ENCODE measurements at regions not wholly inside any gene's neighbourhood (a gene's known extent, or its start where the extent isn't known, plus 50 kb on each side); places are given as distances from the start of the nearest gene placed in this dataset.
A peak's percentile ranks its signal among the peaks of the same experiment; 100 is the strongest.
"Not testable (repeated sequence)": the region's sequence is repeated elsewhere in the genome, so short reads cannot be mapped to it uniquely, and the experiment has no call there.

- no peaks in the 10 kb centered on the region for H3K4me1 ChIP-seq (ENCODE audit: control insufficient read depth, insufficient read depth, low read length)
- ATAC-seq (no peak), DNase-seq (no peak)
- H3K27ac ChIP-seq (ENCODE audit: low read length): no peak overlapping the region
- no peaks in the 10 kb centered on the region for H3K27me3 ChIP-seq (ENCODE audit: control insufficient read depth, insufficient read depth)
- no peaks in the 10 kb centered on the region for H3K9me3 ChIP-seq (ENCODE audit: control insufficient read depth, low read length)
- WGBS: 91% methylated on average over 5 of the region's 5 CpGs
- intact Hi-C loops (cut with DNase I): no loop called here
- no peak overlapping the region for H3K4me3 ChIP-seq (ENCODE audit: low read length)
Observed at GRCh38 chr16:66085651-66086050, 280.8 kb upstream of the CDH5 start.

GRCh38 chr16:66084731-66085130 lies 281.8 kb upstream of the CDH5 start:
- H3K9me3 ChIP-seq (ENCODE audit: control insufficient read depth, low read length); H3K27me3 ChIP-seq (ENCODE audit: control insufficient read depth, insufficient read depth); H3K4me1 ChIP-seq (ENCODE audit: control insufficient read depth, insufficient read depth, low read length); DNase-seq; H3K27ac ChIP-seq (ENCODE audit: low read length); intact Hi-C loops (cut with DNase I); H3K4me3 ChIP-seq (ENCODE audit: low read length); ATAC-seq: not testable (repeated sequence)
- 97% methylated on average over 2 of the region's 2 CpGs for WGBS

- H3K4me1 ChIP-seq (ENCODE audit: control insufficient read depth, insufficient read depth, low read length): no peaks in the 10 kb centered on the region
- no peak for ATAC-seq
- no peaks in the 10 kb centered on the region for H3K27me3 ChIP-seq (ENCODE audit: control insufficient read depth, insufficient read depth)
- H3K27ac ChIP-seq (ENCODE audit: low read length): no peak overlapping the region
- no peak for DNase-seq
- no peaks in the 10 kb centered on the region for H3K9me3 ChIP-seq (ENCODE audit: control insufficient read depth, low read length)
- 46% methylated on average over 1 of the region's 1 CpG for WGBS
- intact Hi-C loops (cut with DNase I): no loop called here
- H3K4me3 ChIP-seq (ENCODE audit: low read length): no peak overlapping the region
Observed at GRCh38 chr16:66084306-66084705, 282.2 kb upstream of the CDH5 start.

- WGBS: 96% methylated on average over 1 of the region's 1 CpG
- Histone ChIP-seq H3K4me3 (ENCODE audit: low read length) (no peak overlapping the region), H3K9me3 (ENCODE audit: control insufficient read depth, low read length) (no peaks in the 10 kb centered on the region), H3K4me1 (ENCODE audit: control insufficient read depth, insufficient read depth, low read length) (no peaks in the 10 kb centered on the region), H3K27me3 (ENCODE audit: control insufficient read depth, insufficient read depth) (no peaks in the 10 kb centered on the region), H3K27ac (ENCODE audit: low read length) (no peak overlapping the region)
- DNase-seq: no peak
- intact Hi-C loops (cut with DNase I): no loop called here
- no peak for ATAC-seq
Observed at GRCh38 chr16:66083171-66083570, 283.3 kb upstream of the CDH5 start.

- 47% methylated on average over 2 of the region's 2 CpGs for WGBS
- Histone ChIP-seq H3K9me3 (ENCODE audit: control insufficient read depth, low read length) (no peaks in the 10 kb centered on the region), H3K27me3 (ENCODE audit: control insufficient read depth, insufficient read depth) (no peaks in the 10 kb centered on the region), H3K4me1 (ENCODE audit: control insufficient read depth, insufficient read depth, low read length) (no peaks in the 10 kb centered on the region), H3K27ac (ENCODE audit: low read length) (no peak overlapping the region), H3K4me3 (ENCODE audit: low read length) (no peak overlapping the region)
- DNase-seq (no peak), ATAC-seq (no peak)
- intact Hi-C loops (cut with DNase I): no loop called here
Observed at GRCh38 chr16:66082424-66082823, 284.1 kb upstream of the CDH5 start.

GRCh38 chr16:66081775-66082366 lies 284.6 kb upstream of the CDH5 start:
- ATAC-seq (no peak), DNase-seq (no peak)
- Histone ChIP-seq H3K4me1 (ENCODE audit: control insufficient read depth, insufficient read depth, low read length) (no peaks in the 10 kb centered on the region), H3K27ac (ENCODE audit: low read length) (no peak overlapping the region), H3K4me3 (ENCODE audit: low read length) (no peak overlapping the region), H3K9me3 (ENCODE audit: control insufficient read depth, low read length) (no peaks in the 10 kb centered on the region), H3K27me3 (ENCODE audit: control insufficient read depth, insufficient read depth) (no peaks in the 10 kb centered on the region)
- 84% methylated on average over 5 of the region's 5 CpGs for WGBS
- intact Hi-C loops (cut with DNase I): no loop called here

- Histone ChIP-seq H3K4me3 (ENCODE audit: low read length) (no peak overlapping the region), H3K9me3 (ENCODE audit: control insufficient read depth, low read length) (no peaks in the 10 kb centered on the region), H3K27ac (ENCODE audit: low read length) (no peak overlapping the region), H3K4me1 (ENCODE audit: control insufficient read depth, insufficient read depth, low read length) (no peaks in the 10 kb centered on the region), H3K27me3 (ENCODE audit: control insufficient read depth, insufficient read depth) (no peaks in the 10 kb centered on the region)
- no peak for ATAC-seq
- intact Hi-C loops (cut with DNase I): no loop called here
- 81% methylated on average over 5 of the region's 5 CpGs for WGBS
- no peak for DNase-seq
Observed at GRCh38 chr16:66079671-66080334, 286.7 kb upstream of the CDH5 start.

GRCh38 chr16:66070140-66070917 lies 296.2 kb upstream of the CDH5 start:
- peaks cover 8% of the 10 kb centered on the region for H3K4me1 ChIP-seq (ENCODE audit: control insufficient read depth, insufficient read depth, low read length)
- DNase-seq: peak; percentile 62 to 89 (median 83)
- H3K4me3 ChIP-seq (ENCODE audit: low read length): no peak overlapping the region
- ATAC-seq: peak; percentile 53 to 95
- intact Hi-C loops (cut with DNase I): no loop called here
- no peaks in the 10 kb centered on the region for H3K9me3 ChIP-seq (ENCODE audit: control insufficient read depth, low read length)
- no peaks in the 10 kb centered on the region for H3K27me3 ChIP-seq (ENCODE audit: control insufficient read depth, insufficient read depth)
- WGBS: 54% methylated on average over 6 of the region's 6 CpGs
- H3K27ac ChIP-seq (ENCODE audit: low read length): no peak overlapping the region

GRCh38 chr16:66069587-66069986 lies 296.9 kb upstream of the CDH5 start:
- Histone ChIP-seq H3K27me3 (ENCODE audit: control insufficient read depth, insufficient read depth) (no peaks in the 10 kb centered on the region), H3K4me1 (ENCODE audit: control insufficient read depth, insufficient read depth, low read length) (peaks cover 8% of the 10 kb centered on the region), H3K9me3 (ENCODE audit: control insufficient read depth, low read length) (no peaks in the 10 kb centered on the region), H3K4me3 (ENCODE audit: low read length) (no peak overlapping the region), H3K27ac (ENCODE audit: low read length) (no peak overlapping the region)
- 71% methylated on average over 3 of the region's 3 CpGs for WGBS
- DNase-seq (no peak), ATAC-seq (no peak)
- intact Hi-C loops (cut with DNase I): no loop called here

GRCh38 chr16:66066404-66066803 lies 300.1 kb upstream of the CDH5 start:
- peaks cover 8% of the 10 kb centered on the region for H3K4me1 ChIP-seq (ENCODE audit: control insufficient read depth, insufficient read depth, low read length)
- WGBS: 85% methylated on average over 2 of the region's 2 CpGs
- H3K9me3 ChIP-seq (ENCODE audit: control insufficient read depth, low read length): no peaks in the 10 kb centered on the region
- intact Hi-C loops (cut with DNase I): no loop called here
- H3K27me3 ChIP-seq (ENCODE audit: control insufficient read depth, insufficient read depth): no peaks in the 10 kb centered on the region
- no peak for ATAC-seq
- no peak for DNase-seq
- H3K27ac ChIP-seq (ENCODE audit: low read length): no peak overlapping the region
- H3K4me3 ChIP-seq (ENCODE audit: low read length): no peak overlapping the region

GRCh38 chr16:66065925-66066324 lies 300.6 kb upstream of the CDH5 start:
- Histone ChIP-seq H3K4me3 (ENCODE audit: low read length) (no peak overlapping the region), H3K4me1 (ENCODE audit: control insufficient read depth, insufficient read depth, low read length) (peaks cover 8% of the 10 kb centered on the region), H3K27me3 (ENCODE audit: control insufficient read depth, insufficient read depth) (no peaks in the 10 kb centered on the region), H3K9me3 (ENCODE audit: control insufficient read depth, low read length) (no peaks in the 10 kb centered on the region), H3K27ac (ENCODE audit: low read length) (no peak overlapping the region)
- no peak for DNase-seq
- ATAC-seq: no peak
- 61% methylated on average over 4 of the region's 4 CpGs for WGBS
- intact Hi-C loops (cut with DNase I): no loop called here
